CD4-positive, alpha-beta T cell treated with Interleukin-12 subunit alpha and Interleukin-12 subunit beta, for 1 hour (primary cell): ENCODE measurements at regions not wholly inside any gene's neighbourhood (a gene's known extent, or its start where the extent isn't known, plus 50 kb on each side); places are given as distances from the start of the nearest gene placed in this dataset.
"Not testable (repeated sequence)": the region's sequence is repeated elsewhere in the genome, so short reads cannot be mapped to it uniquely, and the experiment has no call there.

Experiments
- DNase-seq: peaks from one replicate; pipeline ENCODE4 v3.0.0-alpha.2; 2020

- DNase-seq: no peak
Measured at GRCh38 chr3:103513003-103513402, 1078.2 kb downstream of the ZPLD1 start.

- no peak for DNase-seq
Measured at GRCh38 chr3:103515116-103515515, 1080.3 kb downstream of the ZPLD1 start.

GRCh38 chr3:103516950-103517349 lies 1082.1 kb downstream of the ZPLD1 start:
- no peak for DNase-seq

GRCh38 chr3:103531327-103531726 lies 1096.5 kb downstream of the ZPLD1 start:
- not testable (repeated sequence) for DNase-seq

- DNase-seq: no peak
Measured at GRCh38 chr3:103532986-103533385, 1098.2 kb downstream of the ZPLD1 start.

- no peak for DNase-seq
Measured at GRCh38 chr3:103554451-103554850, 1119.6 kb downstream of the ZPLD1 start.

- not testable (repeated sequence) for DNase-seq
Measured at GRCh38 chr3:103564116-103564515, 1129.3 kb downstream of the ZPLD1 start.

- DNase-seq: no peak
Measured at GRCh38 chr3:103585809-103586208, 1151.0 kb downstream of the ZPLD1 start.

GRCh38 chr3:103589770-103590169 lies 1155.0 kb downstream of the ZPLD1 start:
- no peak for DNase-seq

- no peak for DNase-seq
Measured at GRCh38 chr3:103600844-103601243, 1166.0 kb downstream of the ZPLD1 start.

GRCh38 chr3:103601666-103602065 lies 1166.9 kb downstream of the ZPLD1 start:
- no peak for DNase-seq

- no peak for DNase-seq
Measured at GRCh38 chr3:103609472-103609871, 1174.7 kb downstream of the ZPLD1 start.

GRCh38 chr3:103613397-103614156 lies 1178.8 kb downstream of the ZPLD1 start:
- DNase-seq: no peak

GRCh38 chr3:103614719-103615118 lies 1179.9 kb downstream of the ZPLD1 start:
- no peak for DNase-seq

- no peak for DNase-seq
Measured at GRCh38 chr3:103617961-103618360, 1183.1 kb downstream of the ZPLD1 start.

- no peak for DNase-seq
Measured at GRCh38 chr3:103624271-103624670, 1189.5 kb downstream of the ZPLD1 start.

- DNase-seq: no peak
Measured at GRCh38 chr3:103629391-103629790, 1194.6 kb downstream of the ZPLD1 start.

- DNase-seq: no peak
Measured at GRCh38 chr3:103644450-103644849, 1209.6 kb downstream of the ZPLD1 start.

- no peak for DNase-seq
Measured at GRCh38 chr3:103653996-103654395, 1219.2 kb downstream of the ZPLD1 start.

- no peak for DNase-seq
Measured at GRCh38 chr3:103657756-103658155, 1222.9 kb downstream of the ZPLD1 start.

GRCh38 chr3:103660810-103661209 lies 1226.0 kb downstream of the ZPLD1 start:
- DNase-seq: no peak

- no peak for DNase-seq
Measured at GRCh38 chr3:103662591-103662990, 1227.8 kb downstream of the ZPLD1 start.

- DNase-seq: no peak
Measured at GRCh38 chr3:103672346-103672745, 1237.5 kb downstream of the ZPLD1 start.

- no peak for DNase-seq
Measured at GRCh38 chr3:103684904-103685303, 1250.1 kb downstream of the ZPLD1 start.

- no peak for DNase-seq
Measured at GRCh38 chr3:103685939-103686338, 1251.1 kb downstream of the ZPLD1 start.
